GM19467 (cell line): ENCODE measurements at regions not wholly inside any gene's neighbourhood (a gene's known extent, or its start where the extent isn't known, plus 50 kb on each side); places are given as distances from the start of the nearest gene placed in this dataset.
"Not testable (repeated sequence)": the region's sequence is repeated elsewhere in the genome, so short reads cannot be mapped to it uniquely, and the experiment has no call there.

Experiments
- ATAC-seq: cut with Tn5 transposase; IDR thresholded peaks from one replicate; pipeline ENCODE4 v1.9.1; 2021; ENCODE audit warnings: mild to moderate bottlenecking, moderate library complexity; ENCODE audit not compliant: unreplicated experiment

GRCh38 chr14:45990252-45990651, 661.3 kb downstream of the RPL10L start:
- ATAC-seq: no peak

- no peak for ATAC-seq
Observed at GRCh38 chr14:45976001-45976400, 675.6 kb downstream of the RPL10L start.

GRCh38 chr14:45972416-45972815, 679.2 kb downstream of the RPL10L start:
- no peak for ATAC-seq

GRCh38 chr14:45970621-45971020, 681.0 kb downstream of the RPL10L start:
- ATAC-seq: no peak

- no peak for ATAC-seq
Observed at GRCh38 chr14:45968037-45968436, 683.5 kb downstream of the RPL10L start.

GRCh38 chr14:45949479-45949878, 696.5 kb upstream of the MIS18BP1 start:
- ATAC-seq: no peak

GRCh38 chr14:45947830-45948229, 694.8 kb upstream of the MIS18BP1 start:
- no peak for ATAC-seq

- no peak for ATAC-seq
Observed at GRCh38 chr14:45946251-45946650, 693.2 kb upstream of the MIS18BP1 start.

- ATAC-seq: no peak
Observed at GRCh38 chr14:45940318-45940717, 687.3 kb upstream of the MIS18BP1 start.

GRCh38 chr14:45939572-45939971, 686.6 kb upstream of the MIS18BP1 start:
- ATAC-seq: no peak

- not testable (repeated sequence) for ATAC-seq
Observed at GRCh38 chr14:45919995-45920394, 667.0 kb upstream of the MIS18BP1 start.

- no peak for ATAC-seq
Observed at GRCh38 chr14:45916340-45916953, 663.4 kb upstream of the MIS18BP1 start.

GRCh38 chr14:45907782-45908181, 654.8 kb upstream of the MIS18BP1 start:
- ATAC-seq: no peak

GRCh38 chr14:45906257-45906656, 653.3 kb upstream of the MIS18BP1 start:
- ATAC-seq: no peak

GRCh38 chr14:45905672-45906071, 652.7 kb upstream of the MIS18BP1 start:
- ATAC-seq: no peak

- ATAC-seq: no peak
Observed at GRCh38 chr14:45904314-45904713, 651.3 kb upstream of the MIS18BP1 start.

- ATAC-seq: no peak
Observed at GRCh38 chr14:45902241-45902640, 649.2 kb upstream of the MIS18BP1 start.

GRCh38 chr14:45897439-45897838, 644.4 kb upstream of the MIS18BP1 start:
- ATAC-seq: no peak

GRCh38 chr14:45893127-45893526, 640.1 kb upstream of the MIS18BP1 start:
- no peak for ATAC-seq

- no peak for ATAC-seq
Observed at GRCh38 chr14:45891417-45892080, 638.5 kb upstream of the MIS18BP1 start.

GRCh38 chr14:45888766-45889285, 635.8 kb upstream of the MIS18BP1 start:
- ATAC-seq: not testable (repeated sequence)

- no peak for ATAC-seq
Observed at GRCh38 chr14:45877981-45878380, 625.0 kb upstream of the MIS18BP1 start.
